Endothelial cell of umbilical vein (primary cell): ENCODE measurements at regions not wholly inside any gene's neighbourhood (a gene's known extent, or its start where the extent isn't known, plus 50 kb on each side); places are given as distances from the start of the nearest gene placed in this dataset.

Source experiments
- BruUV-seq: library from RNA; stranded (reverse); fragments of 400-500 nt; replicated peaks from 2 replicates; lab custom pipeline; 2021; lab: Mats Ljungman, UMichigan
- CTCF ChIA-PET: fragments of 300-600, 350-600 bp; sonication (Branson Sonifier 250); formaldehyde crosslinking; loops from one replicate; lab custom pipeline; 2021; ENCODE audit warnings: antibody characterized with exemption, inconsistent platforms; lab: Charles Lee
- POLR2A ChIA-PET: fragments of 300-600, 350-600 bp; sonication (Branson Sonifier 250); formaldehyde crosslinking; loops from one replicate; lab custom pipeline; 2021; ENCODE audit warnings: antibody characterized with exemption, inconsistent platforms; lab: Charles Lee
- DNase-seq: peaks from one replicate; pipeline ENCODE4 v3.0.0-alpha.2; 2011; ENCODE audit warnings: low read depth, low spot score
- FAIRE-seq: peaks from 2 replicates; lab custom pipeline; 2011; peaks lifted over from hg19 to GRCh38; lab: Jason Lieb, UNC
- H2AFZ ChIP-seq: 2 replicates; pipeline ENCODE4 v1.6.0; 2012; ENCODE audit warnings: low read depth, low read length, control low read depth, inconsistent platforms
- H3K27ac ChIP-seq: 2 replicates; pipeline ENCODE4 v1.5.1; 2011; ENCODE audit warnings: low read depth, mild to moderate bottlenecking, control low read depth, low read length, moderate library complexity; ENCODE audit not compliant: insufficient read depth
- H3K27me3 ChIP-seq, 2 experiments: 2 replicates each; pipeline versions ENCODE4 v1.6.0 to v1.6.1; 2011; ENCODE audit warnings: low read length in 2 of 2, mixed read lengths in 1 of 2; ENCODE audit not compliant: control insufficient read depth in 2 of 2, insufficient read depth in 2 of 2
- H3K36me3 ChIP-seq, 2 experiments: 2 replicates in 1 of 2; 3 replicates in 1 of 2; pipeline ENCODE4 v1.5.1; 2011; ENCODE audit warnings: low read length in 2 of 2, mild to moderate bottlenecking in 1 of 2, moderate library complexity in 1 of 2; ENCODE audit not compliant: control insufficient read depth in 2 of 2, insufficient read depth in 2 of 2; ENCODE audit errors: extremely low read depth in 1 of 2
- H3K4me1 ChIP-seq: 3 replicates; pipeline ENCODE4 v1.5.1; 2011; ENCODE audit warnings: mild to moderate bottlenecking, low read length; ENCODE audit not compliant: control insufficient read depth, insufficient read depth; ENCODE audit errors: extremely low read depth
- H3K4me2 ChIP-seq: 2 replicates; pipeline ENCODE4 v1.6.1; 2011; ENCODE audit warnings: low read length, control low read depth, mixed read lengths; ENCODE audit not compliant: insufficient read depth
- H3K4me3 ChIP-seq, 3 experiments: fragments of 200-600 bp in 1 of 3; sonication (generic), shearing (Covaris generic) in 1 of 3; replicated peaks in 1 of 3; 2 replicates each; pipeline ENCODE4 v1.5.1; 2011 to 2016; ENCODE audit warnings: control low read depth in 3 of 3, low read length in 3 of 3, mild to moderate bottlenecking in 2 of 3, inconsistent platforms in 1 of 3, low read depth in 1 of 3, moderate library complexity in 1 of 3; ENCODE audit not compliant: insufficient read depth in 1 of 3
- H3K79me2 ChIP-seq: 2 replicates; pipeline ENCODE4 v1.6.0; 2012; ENCODE audit warnings: low read length, inconsistent platforms; ENCODE audit not compliant: control insufficient read depth, insufficient read depth
- H3K9ac ChIP-seq: replicated peaks from 2 replicates; pipeline ENCODE3; 2011; ENCODE audit warnings: low read length, control low read depth; ENCODE audit not compliant: insufficient read depth; ENCODE audit errors: extremely low read depth
- H3K9me1 ChIP-seq: replicated peaks from 3 replicates; pipeline ENCODE4 v1.6.0; 2011; ENCODE audit warnings: mild to moderate bottlenecking, low read length; ENCODE audit not compliant: control insufficient read depth, insufficient read depth; ENCODE audit errors: extremely low read depth
- H3K9me3 ChIP-seq: replicated peaks from 2 replicates; pipeline ENCODE4 v1.5.1; 2012; ENCODE audit warnings: low read length, inconsistent platforms; ENCODE audit not compliant: control insufficient read depth, insufficient read depth
- H4K20me1 ChIP-seq: replicated peaks from 2 replicates; pipeline ENCODE3; 2011; ENCODE audit warnings: mild to moderate bottlenecking, low read length; ENCODE audit not compliant: control insufficient read depth, insufficient read depth; ENCODE audit errors: extremely low read depth
- EZH2 ChIP-seq: IDR thresholded peaks from 2 replicates; pipeline ENCODE4 v1.6.1; 2012; ENCODE audit warnings: borderline replicate concordance, low read depth, mild to moderate bottlenecking, moderate library complexity, low read length, inconsistent platforms; ENCODE audit not compliant: severe bottlenecking
- FOS ChIP-seq: IDR thresholded peaks from 2 replicates; pipeline ENCODE4 v1.6.1; 2011; ENCODE audit warnings: mild to moderate bottlenecking, low read length, moderate library complexity, borderline replicate concordance; ENCODE audit not compliant: insufficient read depth
- GATA2 ChIP-seq: IDR thresholded peaks from 2 replicates; pipeline ENCODE4 v1.7.0; 2011; ENCODE audit warnings: low read depth, mild to moderate bottlenecking, moderate library complexity, mixed read lengths, low read length; ENCODE audit not compliant: insufficient read length, insufficient read depth
- JUN ChIP-seq: IDR thresholded peaks from 2 replicates; pipeline ENCODE4 v1.6.1; 2011; ENCODE audit warnings: borderline replicate concordance, low read depth; ENCODE audit not compliant: insufficient read length, insufficient read depth
- MYC ChIP-seq: IDR thresholded peaks from one replicate; pipeline ENCODE4 v1.6.1; 2011; ENCODE audit warnings: mild to moderate bottlenecking, low read depth, low read length
- POLR2A ChIP-seq: IDR thresholded peaks from 2 replicates; pipeline ENCODE4 v1.6.1; 2012; ENCODE audit warnings: low read depth, mild to moderate bottlenecking, control low read depth, low read length
- POLR2AphosphoS5 ChIP-seq: IDR thresholded peaks from 2 replicates; pipeline ENCODE4 v1.6.1; 2012; ENCODE audit warnings: low read depth, mild to moderate bottlenecking, control low read depth, low read length, moderate library complexity; ENCODE audit not compliant: insufficient read depth
- dilution Hi-C: fragments of 300-500 bp; cut with MboI; formaldehyde crosslinking; loops from one replicate; pipeline ENCODE4 v1.15.0; 2019; ENCODE audit warnings: low sequenced_read_pairs; ENCODE audit not compliant: extremely low pct_ligation_motif_present
- intact Hi-C: fragments of 100-400 bp; cut with micrococcal nuclease; formaldehyde crosslinking; loops from one replicate; pipeline ENCODE4 v1.10.0; 2022
- TF ChIP-seq, protein P1 (sequence below): IDR thresholded peaks from 2 replicates; pipeline ENCODE4 v1.6.1; 2011; ENCODE audit not compliant: insufficient read depth, insufficient read length
- TF ChIP-seq, protein P2 (sequence below), 2 donors: IDR thresholded peaks; 1 replicate in 1 of 2; 2 replicates in 1 of 2; pipeline ENCODE4 v1.5.1; 2011; ENCODE audit warnings: low read length in 2 of 2, mild to moderate bottlenecking in 2 of 2, moderate library complexity in 2 of 2, control low read depth in 1 of 2, inconsistent platforms in 1 of 2, low read depth in 1 of 2; ENCODE audit not compliant: insufficient read depth in 1 of 2; ENCODE audit errors: extremely low read depth in 1 of 2

DNA sequence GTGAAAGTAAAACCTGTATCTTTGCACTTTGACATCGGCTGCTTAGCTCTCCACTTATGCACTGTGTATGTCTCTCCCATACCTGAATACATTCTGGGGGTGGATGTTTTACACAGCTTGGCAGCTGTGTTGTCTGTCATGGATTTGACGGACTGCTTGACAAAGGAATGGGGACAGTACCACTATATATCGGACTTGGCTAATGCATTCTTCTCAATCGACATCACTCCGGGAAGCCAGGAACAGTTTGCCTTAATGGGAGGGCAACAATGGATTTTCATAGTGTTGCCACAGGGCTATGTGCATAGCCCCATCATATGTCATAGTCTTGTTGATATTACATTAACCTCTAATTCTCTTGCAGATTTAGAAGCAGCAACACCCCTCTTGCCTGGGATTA, 1008.3 kb downstream of the DNAH5 start:
- TF ChIP-seq, protein P1, sequence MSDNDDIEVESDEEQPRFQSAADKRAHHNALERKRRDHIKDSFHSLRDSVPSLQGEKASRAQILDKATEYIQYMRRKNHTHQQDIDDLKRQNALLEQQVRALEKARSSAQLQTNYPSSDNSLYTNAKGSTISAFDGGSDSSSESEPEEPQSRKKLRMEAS = no peak
- no peak for TF ChIP-seq EZH2
- TF ChIP-seq POLR2A = no peak
- TF ChIP-seq, protein P2, sequence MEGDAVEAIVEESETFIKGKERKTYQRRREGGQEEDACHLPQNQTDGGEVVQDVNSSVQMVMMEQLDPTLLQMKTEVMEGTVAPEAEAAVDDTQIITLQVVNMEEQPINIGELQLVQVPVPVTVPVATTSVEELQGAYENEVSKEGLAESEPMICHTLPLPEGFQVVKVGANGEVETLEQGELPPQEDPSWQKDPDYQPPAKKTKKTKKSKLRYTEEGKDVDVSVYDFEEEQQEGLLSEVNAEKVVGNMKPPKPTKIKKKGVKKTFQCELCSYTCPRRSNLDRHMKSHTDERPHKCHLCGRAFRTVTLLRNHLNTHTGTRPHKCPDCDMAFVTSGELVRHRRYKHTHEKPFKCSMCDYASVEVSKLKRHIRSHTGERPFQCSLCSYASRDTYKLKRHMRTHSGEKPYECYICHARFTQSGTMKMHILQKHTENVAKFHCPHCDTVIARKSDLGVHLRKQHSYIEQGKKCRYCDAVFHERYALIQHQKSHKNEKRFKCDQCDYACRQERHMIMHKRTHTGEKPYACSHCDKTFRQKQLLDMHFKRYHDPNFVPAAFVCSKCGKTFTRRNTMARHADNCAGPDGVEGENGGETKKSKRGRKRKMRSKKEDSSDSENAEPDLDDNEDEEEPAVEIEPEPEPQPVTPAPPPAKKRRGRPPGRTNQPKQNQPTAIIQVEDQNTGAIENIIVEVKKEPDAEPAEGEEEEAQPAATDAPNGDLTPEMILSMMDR (IDR thresholded peaks at IDR 0.05; ENCODE audit: extremely low read depth in 1 of 2, insufficient read depth in 1 of 2, low read depth in 1 of 2, low read length in 2 of 2) = no peak
- no peak for TF ChIP-seq GATA2
- TF ChIP-seq JUN = no peak
- TF ChIP-seq FOS = no peak
- no peak for TF ChIP-seq MYC
- TF ChIP-seq POLR2AphosphoS5 = no peak
- no peak overlapping the region for H3K4me3 ChIP-seq
- H3K4me1 ChIP-seq = no peaks in the 10 kb centered on the region
- H3K9me3 ChIP-seq = no peaks in the 10 kb centered on the region
- FAIRE-seq (no peak), DNase-seq (no peak)
- H3K79me2 ChIP-seq = no peaks in the 10 kb centered on the region
- BruUV-seq = no TSS peak
- no peak overlapping the region for H3K9ac ChIP-seq
- intact Hi-C loops (no loop called here), dilution Hi-C loops (no loop called here)
- H3K27me3 ChIP-seq = no peaks in the 10 kb centered on the region
- no peak overlapping the region for H3K4me2 ChIP-seq
- H3K36me3 ChIP-seq = no peaks in the 10 kb centered on the region
- H2AFZ ChIP-seq = no peak overlapping the region
- no peaks in the 10 kb centered on the region for H3K9me1 ChIP-seq
- H4K20me1 ChIP-seq = no peaks in the 10 kb centered on the region
- H3K27ac ChIP-seq = no peak overlapping the region
- ChIA-PET POLR2A (no interaction called here), CTCF (no interaction called here)
